ENCODE measurements at regions not wholly inside any gene's neighbourhood (a gene's known extent, or its start where the extent isn't known, plus 50 kb on each side); places are given as distances from the start of the nearest gene placed in this dataset.

- Mint-ChIP-seq H3K9me3 (peaks cover 4% of the 10 kb centered on the region), H3K4me3 (no peak overlapping the region), H3K27ac (no peak overlapping the region), H3K4me1 (ENCODE audit: low read depth) (no peaks in the 10 kb centered on the region), H3K36me3 (ENCODE audit: low read depth) (no peaks in the 10 kb centered on the region), H3K27me3 (no peaks in the 10 kb centered on the region)
- Histone ChIP-seq H3K4me3 (ENCODE audit: low read length) (no peak overlapping the region), H3K9me3 (ENCODE audit: control insufficient read depth in 1 of 2, insufficient read depth in 1 of 2, low read length in 2 of 2) (no peaks in the 10 kb centered on the region), H3K36me3 (ENCODE audit: insufficient read depth, low read length) (no peaks in the 10 kb centered on the region), H3K4me1 (ENCODE audit: insufficient read depth, low read length) (no peaks in the 10 kb centered on the region), H3K27me3 (ENCODE audit: control insufficient read depth in 1 of 2, insufficient read depth in 2 of 2, low read length in 2 of 2) (no peaks in the 10 kb centered on the region), H3K27ac (ENCODE audit: low read depth in 1 of 2, low read length in 2 of 2) (no peak overlapping the region)
- no peak for TF ChIP-seq CTCF (IDR thresholded peaks at IDR 0.05)
- ATAC-seq (ENCODE audit: poor library complexity) (no peak), DNase-seq (no peak)
- intact Hi-C loops (cut with DNase I, micrococcal nuclease), result no loop called here
- ChIA-PET CTCF (no interaction called here), POLR2A (no interaction called here)
Observed at GRCh38 chr5:125503946-125504345, 757.5 kb upstream of the ZNF608 start.

- H3K27ac ChIP-seq (ENCODE audit: low read depth in 1 of 2, low read length in 2 of 2), result no peak overlapping the region
- no peaks in the 10 kb centered on the region for H3K4me1 Mint-ChIP-seq (ENCODE audit: low read depth)
- ChIA-PET POLR2A (no interaction called here), CTCF (no interaction called here)
- no peak overlapping the region for H3K27ac Mint-ChIP-seq
- peaks cover 0 to 3% of the 10 kb centered on the region in 2 experiments for H3K9me3 ChIP-seq (ENCODE audit: control insufficient read depth in 1 of 2, insufficient read depth in 1 of 2, low read length in 2 of 2)
- H3K4me1 ChIP-seq (ENCODE audit: insufficient read depth, low read length), result no peaks in the 10 kb centered on the region
- no peak overlapping the region for H3K4me3 ChIP-seq (ENCODE audit: low read length)
- no peak for TF ChIP-seq CTCF (IDR thresholded peaks at IDR 0.05)
- ATAC-seq (ENCODE audit: poor library complexity), result no peak
- peaks cover 4% of the 10 kb centered on the region for H3K9me3 Mint-ChIP-seq
- H3K36me3 ChIP-seq (ENCODE audit: insufficient read depth, low read length), result no peaks in the 10 kb centered on the region
- no peak overlapping the region for H3K4me3 Mint-ChIP-seq
- no peaks in the 10 kb centered on the region for H3K27me3 ChIP-seq (ENCODE audit: control insufficient read depth in 1 of 2, insufficient read depth in 2 of 2, low read length in 2 of 2)
- intact Hi-C loops (cut with DNase I, micrococcal nuclease), result no loop called here
- H3K36me3 Mint-ChIP-seq (ENCODE audit: low read depth), result no peaks in the 10 kb centered on the region
- no peak for DNase-seq
- no peaks in the 10 kb centered on the region for H3K27me3 Mint-ChIP-seq
Observed at GRCh38 chr5:125505115-125505514, 758.7 kb upstream of the ZNF608 start.

- ATAC-seq (ENCODE audit: poor library complexity), result no peak
- no peaks in the 10 kb centered on the region for H3K4me1 Mint-ChIP-seq (ENCODE audit: low read depth)
- no peak overlapping the region for H3K4me3 Mint-ChIP-seq
- no peaks in the 10 kb centered on the region for H3K36me3 Mint-ChIP-seq (ENCODE audit: low read depth)
- Histone ChIP-seq H3K27me3 (ENCODE audit: control insufficient read depth in 1 of 2, insufficient read depth in 2 of 2, low read length in 2 of 2) (no peaks in the 10 kb centered on the region), H3K9me3 (ENCODE audit: control insufficient read depth in 1 of 2, insufficient read depth in 1 of 2, low read length in 2 of 2) (peaks cover 0 to 3% of the 10 kb centered on the region in 2 experiments), H3K36me3 (ENCODE audit: insufficient read depth, low read length) (no peaks in the 10 kb centered on the region), H3K4me3 (ENCODE audit: low read length) (no peak overlapping the region), H3K4me1 (ENCODE audit: insufficient read depth, low read length) (no peaks in the 10 kb centered on the region), H3K27ac (ENCODE audit: low read depth in 1 of 2, low read length in 2 of 2) (no peak overlapping the region)
- ChIA-PET POLR2A (no interaction called here), CTCF (no interaction called here)
- intact Hi-C loops (cut with DNase I, micrococcal nuclease), result no loop called here
- DNase-seq, result no peak
- TF ChIP-seq CTCF (IDR thresholded peaks at IDR 0.05), result no peak
- no peak overlapping the region for H3K27ac Mint-ChIP-seq
- no peaks in the 10 kb centered on the region for H3K27me3 Mint-ChIP-seq
- peaks cover 4% of the 10 kb centered on the region for H3K9me3 Mint-ChIP-seq
Observed at GRCh38 chr5:125506124-125506523, 759.7 kb upstream of the ZNF608 start.

Measured in CD4-positive, alpha-beta T cell (primary cell).